Body of pancreas (tissue), 4 donors: ENCODE measurements at regions not wholly inside any gene's neighbourhood (a gene's known extent, or its start where the extent isn't known, plus 50 kb on each side); places are given as distances from the start of the nearest gene placed in this dataset.

Experiments used
- ATAC-seq: fragments of 150-250 bp; one replicate; pipeline ENCODE4 v1.9.1; 2016
- DNase-seq, 4 donors: peaks; one replicate each; pipeline ENCODE4 v3.0.0-alpha.2; 2019
- H3K27ac ChIP-seq, 4 donors: fragments of 200-600 bp; sonication (generic); 1 replicate in 3 of 4; 2 replicates in 1 of 4; pipeline versions ENCODE4 v1.5.1 to v1.6.1; 2016 to 2019; ENCODE audit warnings: mild to moderate bottlenecking in 1 of 4, mixed read lengths in 1 of 4, moderate library complexity in 1 of 4
- H3K27me3 ChIP-seq, 2 donors: fragments of 200-600 bp; sonication (generic); one replicate each; pipeline ENCODE4 v1.6.0; 2016; ENCODE audit warnings: mild to moderate bottlenecking in 1 of 2
- H3K36me3 ChIP-seq, 2 donors: fragments of 200-600 bp; sonication (generic); replicated peaks in 1 of 2; 2 replicates each; pipeline ENCODE4 v1.5.1; 2016; ENCODE audit warnings: low read depth in 2 of 2; ENCODE audit not compliant: insufficient read depth in 1 of 2
- H3K4me1 ChIP-seq: fragments of 200-600 bp; sonication (generic); one replicate; pipeline ENCODE4 v1.6.0; 2016
- H3K4me3 ChIP-seq, 2 donors: fragments of 200-600 bp; sonication (generic); 1 replicate in 1 of 2; 2 replicates in 1 of 2; pipeline ENCODE4 v1.5.1; 2016 to 2019
- H3K9me3 ChIP-seq, 3 donors: fragments of 200-600 bp; sonication (generic); 1 replicate in 2 of 3; 2 replicates in 1 of 3; pipeline ENCODE4 v1.5.1; 2016
- POLR2A ChIP-seq, 3 donors: fragments of 450-650 bp; IDR thresholded peaks; one replicate each; pipeline ENCODE4 v1.6.1; 2016; ENCODE audit warnings: antibody characterized with exemption in 3 of 3, mild to moderate bottlenecking in 2 of 3
- WGBS, 2 donors: methylation state at CpG; one replicate each; pipeline ENCODE4 v1.1.5; 2017; 5-methylcytosine and 5-hydroxymethylcytosine counted together
- intact Hi-C: fragments of 100-400 bp; cut with DNase I; formaldehyde crosslinking; loops from one replicate; pipeline ENCODE4 v1.15.1; 2023
- TF ChIP-seq, protein P1 (sequence below), 7 experiments: fragments of 450-650 bp in 4 of 7; fragments of 200-600 bp in 3 of 7; sonication (generic) in 3 of 7; IDR thresholded peaks; one replicate each; pipeline ENCODE4 v1.5.1; 2016 to 2019; ENCODE audit warnings: antibody characterized with exemption in 7 of 7

DNA sequence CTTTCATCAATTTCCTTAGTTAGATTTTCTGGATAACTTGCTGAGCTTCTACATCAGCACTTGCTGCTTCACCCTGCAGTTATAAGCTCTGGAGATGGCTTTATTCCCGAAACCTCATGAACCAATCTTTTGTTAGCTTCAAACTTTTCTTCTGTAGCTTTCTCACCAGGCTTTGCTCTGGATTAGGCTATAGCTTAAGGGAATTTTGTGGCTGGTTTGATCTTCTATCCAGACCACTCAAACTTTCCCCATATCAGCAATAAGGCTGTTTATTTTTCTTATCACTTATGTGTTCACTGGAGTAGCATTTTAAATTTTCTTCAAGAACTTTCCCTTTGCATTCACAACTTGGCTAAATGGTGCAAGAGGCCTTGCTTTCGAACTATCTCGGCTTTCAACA lies 1173.5 kb upstream of the NUDT12 start:
- ATAC-seq = no peak
- no peaks in the 10 kb centered on the region for H3K4me1 ChIP-seq
- H3K9me3 ChIP-seq = no peaks in the 10 kb centered on the region
- H3K4me3 ChIP-seq = no peak overlapping the region
- 72 to 74% methylated on average over 3 of the region's 3 CpGs for WGBS, 2 donors
- DNase-seq = no peak
- no peaks in the 10 kb centered on the region for H3K36me3 ChIP-seq
- TF ChIP-seq, protein P1, sequence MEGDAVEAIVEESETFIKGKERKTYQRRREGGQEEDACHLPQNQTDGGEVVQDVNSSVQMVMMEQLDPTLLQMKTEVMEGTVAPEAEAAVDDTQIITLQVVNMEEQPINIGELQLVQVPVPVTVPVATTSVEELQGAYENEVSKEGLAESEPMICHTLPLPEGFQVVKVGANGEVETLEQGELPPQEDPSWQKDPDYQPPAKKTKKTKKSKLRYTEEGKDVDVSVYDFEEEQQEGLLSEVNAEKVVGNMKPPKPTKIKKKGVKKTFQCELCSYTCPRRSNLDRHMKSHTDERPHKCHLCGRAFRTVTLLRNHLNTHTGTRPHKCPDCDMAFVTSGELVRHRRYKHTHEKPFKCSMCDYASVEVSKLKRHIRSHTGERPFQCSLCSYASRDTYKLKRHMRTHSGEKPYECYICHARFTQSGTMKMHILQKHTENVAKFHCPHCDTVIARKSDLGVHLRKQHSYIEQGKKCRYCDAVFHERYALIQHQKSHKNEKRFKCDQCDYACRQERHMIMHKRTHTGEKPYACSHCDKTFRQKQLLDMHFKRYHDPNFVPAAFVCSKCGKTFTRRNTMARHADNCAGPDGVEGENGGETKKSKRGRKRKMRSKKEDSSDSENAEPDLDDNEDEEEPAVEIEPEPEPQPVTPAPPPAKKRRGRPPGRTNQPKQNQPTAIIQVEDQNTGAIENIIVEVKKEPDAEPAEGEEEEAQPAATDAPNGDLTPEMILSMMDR (IDR thresholded peaks at IDR 0.05) = no peak
- no peak for TF ChIP-seq POLR2A (IDR thresholded peaks at IDR 0.05)
- no peak overlapping the region for H3K27ac ChIP-seq
- intact Hi-C loops = no loop called here
- no peaks in the 10 kb centered on the region for H3K27me3 ChIP-seq

DNA sequence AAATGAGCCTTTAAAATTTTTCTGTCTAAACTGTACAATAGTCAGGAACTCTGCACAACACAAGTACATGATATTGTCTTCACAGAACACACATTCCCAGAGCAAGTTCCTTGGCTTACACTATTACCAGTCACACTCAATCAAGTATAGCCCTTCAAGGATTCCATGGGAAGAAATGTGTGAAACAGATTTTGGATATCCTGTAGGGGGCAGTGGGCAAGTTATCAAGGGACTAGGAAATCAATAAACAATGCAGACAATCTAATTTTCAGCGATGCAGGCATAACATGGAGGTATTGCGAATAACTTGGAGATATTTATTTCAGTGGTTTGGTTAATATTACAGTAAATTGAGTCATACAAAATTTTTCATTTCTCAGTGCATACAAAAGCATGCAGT lies 1171.5 kb upstream of the NUDT12 start:
- Histone ChIP-seq H3K36me3 (no peaks in the 10 kb centered on the region), H3K4me1 (no peaks in the 10 kb centered on the region), H3K4me3 (no peak overlapping the region), H3K9me3 (no peaks in the 10 kb centered on the region), H3K27ac (no peak overlapping the region), H3K27me3 (no peaks in the 10 kb centered on the region)
- intact Hi-C loops = no loop called here
- DNase-seq (no peak), ATAC-seq (no peak)
- TF ChIP-seq, protein P1 (IDR thresholded peaks at IDR 0.05) = no peak
- no peak for TF ChIP-seq POLR2A (IDR thresholded peaks at IDR 0.05)
- WGBS, 2 donors = 79 to 81% methylated on average over 2 of the region's 2 CpGs

DNA sequence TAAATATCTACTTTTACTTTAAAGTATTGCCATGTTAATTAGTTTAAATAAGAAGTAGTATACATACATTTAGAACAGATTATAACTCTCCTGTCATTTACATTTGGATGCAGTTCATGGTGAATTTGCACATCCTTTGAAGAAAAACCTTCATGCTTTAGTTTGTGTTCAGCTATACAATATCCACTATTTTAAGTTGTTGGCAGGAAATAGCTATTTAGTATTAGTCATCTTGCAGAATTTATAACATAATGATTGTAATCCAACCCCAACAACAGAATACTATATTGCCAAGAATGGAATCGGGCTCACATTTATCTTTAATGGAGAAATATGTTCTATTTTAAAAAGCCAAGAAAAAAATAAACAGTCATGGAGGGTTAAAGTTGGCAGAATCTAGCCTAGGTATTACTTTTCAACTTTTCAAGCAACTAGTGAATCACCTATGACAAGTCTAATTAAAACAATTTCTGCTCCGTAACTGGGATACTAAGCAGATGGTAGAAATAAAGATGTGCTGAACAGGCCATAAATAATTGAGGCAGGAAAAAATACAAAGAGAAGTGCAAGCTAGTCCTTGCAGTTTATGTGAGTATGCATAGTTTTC lies 1170.6 kb upstream of the NUDT12 start:
- DNase-seq = no peak
- H3K9me3 ChIP-seq = no peaks in the 10 kb centered on the region
- no peak overlapping the region for H3K27ac ChIP-seq
- intact Hi-C loops = no loop called here
- H3K36me3 ChIP-seq = no peaks in the 10 kb centered on the region
- H3K4me1 ChIP-seq = no peaks in the 10 kb centered on the region
- TF ChIP-seq, protein P1 (IDR thresholded peaks at IDR 0.05) = no peak
- no peak for TF ChIP-seq POLR2A (IDR thresholded peaks at IDR 0.05)
- WGBS, 2 donors = 72 to 78% methylated on average over 2 of the region's 2 CpGs
- no peak overlapping the region for H3K4me3 ChIP-seq
- no peaks in the 10 kb centered on the region for H3K27me3 ChIP-seq
- ATAC-seq = no peak

DNA sequence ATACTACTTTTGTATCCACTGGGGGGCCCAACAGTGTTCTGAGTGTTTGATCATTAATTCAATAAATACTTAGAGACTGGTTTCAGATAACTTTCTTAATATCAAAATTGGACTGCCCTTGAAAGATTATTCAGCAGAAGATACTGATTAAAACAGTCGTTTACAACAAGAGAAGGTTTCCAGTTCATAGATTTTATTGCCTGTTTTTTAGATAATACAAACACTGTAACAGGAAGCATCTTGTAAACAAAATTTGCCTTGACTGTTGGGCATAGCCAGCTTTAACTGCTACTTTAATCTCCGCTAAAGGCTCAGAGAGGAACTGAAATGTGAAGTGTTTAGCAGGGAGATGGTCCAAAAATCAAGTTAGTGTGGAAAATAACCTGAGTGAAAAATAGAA lies 1168.7 kb upstream of the NUDT12 start:
- intact Hi-C loops = no loop called here
- no peaks in the 10 kb centered on the region for H3K36me3 ChIP-seq
- TF ChIP-seq, protein P1 (IDR thresholded peaks at IDR 0.05) = no peak
- no peak for TF ChIP-seq POLR2A (IDR thresholded peaks at IDR 0.05)
- no peak overlapping the region for H3K4me3 ChIP-seq
- H3K9me3 ChIP-seq = no peaks in the 10 kb centered on the region
- DNase-seq (no peak), ATAC-seq (no peak)
- 52 to 55% methylated on average over 2 of the region's 2 CpGs for WGBS, 2 donors
- no peaks in the 10 kb centered on the region for H3K4me1 ChIP-seq
- H3K27ac ChIP-seq = no peak overlapping the region
- H3K27me3 ChIP-seq = no peaks in the 10 kb centered on the region

DNA sequence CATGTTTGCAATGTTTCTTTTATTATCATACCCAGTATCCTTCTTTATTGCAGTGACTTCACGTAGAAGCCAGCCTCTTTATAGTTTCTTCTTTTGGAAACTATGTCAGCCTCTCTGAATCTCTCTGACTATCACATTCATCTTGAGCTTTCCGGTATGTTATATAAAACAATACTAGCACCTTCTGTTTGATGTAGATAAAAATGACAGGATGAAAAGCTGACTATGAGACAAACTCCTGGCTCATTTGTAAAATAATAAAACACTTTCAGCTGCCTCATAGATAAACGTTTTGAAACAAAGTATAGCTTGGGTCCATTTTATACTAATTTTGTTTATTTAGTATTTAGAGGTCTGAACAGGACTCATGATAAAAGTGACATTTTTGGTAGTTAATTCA lies 1145.4 kb upstream of the NUDT12 start:
- no peak overlapping the region for H3K4me3 ChIP-seq
- WGBS, 2 donors = 30 to 32% methylated on average over 3 of the region's 3 CpGs
- no peaks in the 10 kb centered on the region for H3K36me3 ChIP-seq
- H3K27me3 ChIP-seq = no peaks in the 10 kb centered on the region
- H3K4me1 ChIP-seq = no peaks in the 10 kb centered on the region
- H3K27ac ChIP-seq = no peak overlapping the region
- intact Hi-C loops = no loop called here
- TF ChIP-seq, protein P1 (IDR thresholded peaks at IDR 0.05) = no peak
- TF ChIP-seq POLR2A (IDR thresholded peaks at IDR 0.05) = no peak
- no peak for ATAC-seq
- DNase-seq = no peak
- H3K9me3 ChIP-seq = peaks cover 0 to 11% (median 0%) of the 10 kb centered on the region in 3 donors
